Natural killer cell (primary cell): ENCODE measurements at regions not wholly inside any gene's neighbourhood (a gene's known extent, or its start where the extent isn't known, plus 50 kb on each side); places are given as distances from the start of the nearest gene placed in this dataset.
"Not testable (repeated sequence)": the region's sequence is repeated elsewhere in the genome, so short reads cannot be mapped to it uniquely, and the experiment has no call there.

Experiments used
- ATAC-seq, 3 donors: fragments of 150-1000 bp in 2 of 3; fragments of 200-7000 bp in 1 of 3; cut with Tn5 transposase; 1 replicate in 1 of 3; 2 replicates in 2 of 3; pipeline ENCODE4 v1.10.0; 2021; ENCODE audit warnings: mild to moderate bottlenecking in 2 of 3, moderate library complexity in 2 of 3
- DNase-seq, 2 donors: peaks; one replicate each; pipeline versions ENCODE4 v3.0.0 to v3.0.0-alpha.2; 2013 to 2021; ENCODE audit warnings: mixed read lengths in 1 of 2
- H3K27ac ChIP-seq: one replicate; pipeline ENCODE4 v1.5.1; 2013; ENCODE audit warnings: mild to moderate bottlenecking, low read length
- H3K27me3 ChIP-seq: one replicate; pipeline ENCODE4 v1.6.1; 2013; ENCODE audit warnings: low read length; ENCODE audit not compliant: control insufficient read depth, insufficient read depth
- H3K36me3 ChIP-seq: one replicate; pipeline ENCODE4 v1.6.1; 2013; ENCODE audit warnings: low read length; ENCODE audit not compliant: control insufficient read depth, insufficient read depth
- H3K4me1 ChIP-seq: one replicate; pipeline ENCODE4 v1.6.1; 2013; ENCODE audit warnings: low read length; ENCODE audit not compliant: control insufficient read depth, insufficient read depth
- H3K4me3 ChIP-seq: one replicate; pipeline ENCODE4 v1.5.1; 2013; ENCODE audit warnings: low read length
- H3K9me3 ChIP-seq: one replicate; pipeline ENCODE4 v1.6.1; 2013; ENCODE audit warnings: low read length; ENCODE audit not compliant: control insufficient read depth, insufficient read depth
- H3K27ac Mint-ChIP-seq, 2 donors: one replicate each; pipeline ENCODE4 v1.8.0; 2022; ENCODE audit warnings: mild to moderate bottlenecking in 2 of 2, mixed read lengths in 2 of 2, moderate library complexity in 1 of 2
- H3K27me3 Mint-ChIP-seq, 2 donors: one replicate each; pipeline ENCODE4 v1.8.0; 2022; ENCODE audit warnings: low read depth in 2 of 2, mixed read lengths in 2 of 2
- H3K36me3 Mint-ChIP-seq: one replicate; pipeline ENCODE4 v1.8.0; 2022; ENCODE audit warnings: mixed read lengths
- H3K4me1 Mint-ChIP-seq, 2 donors: one replicate each; pipeline ENCODE4 v1.8.0; 2022; ENCODE audit warnings: mixed read lengths in 2 of 2
- H3K4me3 Mint-ChIP-seq: one replicate; pipeline ENCODE4 v1.8.0; 2022; ENCODE audit warnings: mild to moderate bottlenecking, moderate library complexity, mixed read lengths
- H3K9me3 Mint-ChIP-seq, 2 donors: one replicate each; pipeline ENCODE4 v1.8.0; 2022; ENCODE audit warnings: mixed read lengths in 2 of 2
- WGBS: methylation state at CpG from one replicate; pipeline ENCODE4 v1.1.7; 2013; ENCODE audit warnings: missing lambda C conversion rate; ENCODE audit not compliant: insufficient coverage; 5-methylcytosine and 5-hydroxymethylcytosine counted together
- intact Hi-C: fragments of 100-400 bp; cut with micrococcal nuclease; formaldehyde crosslinking; loops from one replicate; pipeline ENCODE4 v1.14.2; 2022
- TF ChIP-seq, protein P1 (sequence below): fragments of 200-600 bp; IDR thresholded peaks from one replicate; pipeline ENCODE4 v1.8.0; 2022; ENCODE audit warnings: antibody characterized with exemption

DNA sequence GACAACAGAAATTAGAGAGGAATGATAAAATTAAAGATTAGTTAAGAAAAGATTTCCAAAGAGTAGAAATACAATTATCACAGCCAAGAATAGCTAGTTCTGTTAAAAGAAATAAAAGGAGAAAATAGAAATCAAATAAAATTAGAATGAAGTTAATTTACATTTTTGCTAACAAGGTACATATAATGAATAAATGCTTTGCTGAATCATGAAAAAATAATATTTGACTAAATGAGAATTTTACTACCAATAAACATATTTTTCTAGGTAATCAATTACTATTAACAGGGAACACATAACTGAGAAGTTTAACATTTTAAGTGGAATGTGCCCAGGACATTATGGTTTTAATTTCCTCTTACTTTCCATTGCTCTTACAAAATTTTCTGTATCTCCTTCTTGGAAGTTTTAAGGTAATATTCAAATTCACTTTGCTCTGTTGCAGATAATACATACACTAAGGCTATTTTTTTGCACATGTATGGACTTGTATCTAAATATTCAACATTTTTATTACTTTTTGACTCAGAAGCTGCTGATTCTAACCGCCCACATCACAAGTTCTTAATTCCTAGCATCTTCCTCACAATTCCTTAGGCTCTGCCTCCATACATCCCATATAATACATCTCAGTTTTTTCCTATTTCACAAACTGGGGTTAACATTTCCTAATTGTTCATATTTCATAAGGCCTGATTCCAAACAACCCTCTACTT lies 870.7 kb upstream of the INTU start:
- no peak overlapping the region for H3K27ac Mint-ChIP-seq

DNA sequence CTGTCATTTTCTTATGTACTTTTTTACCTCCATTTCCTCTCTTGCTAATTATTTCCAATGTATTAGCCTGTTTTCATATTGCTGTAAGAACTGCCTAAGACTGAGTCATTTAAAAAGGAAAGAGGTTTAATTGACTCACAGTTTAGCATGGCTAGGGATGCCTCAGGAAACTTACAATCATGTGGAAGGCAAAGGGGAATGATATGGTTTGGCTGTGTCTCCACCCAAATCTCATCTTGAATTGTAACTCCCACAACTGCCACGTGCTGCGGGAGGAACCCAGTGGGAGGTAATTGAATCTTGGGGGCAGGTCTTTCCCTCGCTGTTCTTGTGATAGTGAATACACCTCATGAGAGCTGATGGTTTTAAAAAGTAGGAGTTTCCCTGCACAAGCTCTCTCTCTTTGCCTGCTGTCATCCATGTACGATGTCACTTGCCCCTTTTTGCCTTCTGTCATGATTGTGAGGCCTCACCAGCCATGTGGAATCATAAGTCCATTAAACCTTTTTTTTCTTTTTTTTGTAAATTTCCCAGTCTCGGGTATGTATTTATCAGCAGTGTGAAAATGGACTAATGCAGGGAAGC lies 870.0 kb upstream of the INTU start:
- WGBS = 95% methylated on average over 2 of the region's 5 CpGs
- peaks cover 12 to 28% of the 10 kb centered on the region in 2 donors for H3K9me3 Mint-ChIP-seq

More for the DNA sequence above, 870.7 kb upstream of the INTU start:
- no peaks in the 10 kb centered on the region for H3K4me1 ChIP-seq
- H3K9me3 Mint-ChIP-seq = peaks cover 12 to 28% of the 10 kb centered on the region in 2 donors
- H3K27me3 ChIP-seq = no peaks in the 10 kb centered on the region
- no peak for DNase-seq
- H3K27me3 Mint-ChIP-seq = no peaks in the 10 kb centered on the region
- H3K27ac ChIP-seq = no peak overlapping the region
- H3K9me3 ChIP-seq = peaks cover 5% of the 10 kb centered on the region
- intact Hi-C loops = no loop called here
- H3K4me3 Mint-ChIP-seq = no peak overlapping the region
- 69% methylated on average over 1 of the region's 1 CpG for WGBS
- no peak for ATAC-seq
- H3K4me3 ChIP-seq = no peak overlapping the region
- H3K4me1 Mint-ChIP-seq = no peaks in the 10 kb centered on the region
- TF ChIP-seq, protein P1, sequence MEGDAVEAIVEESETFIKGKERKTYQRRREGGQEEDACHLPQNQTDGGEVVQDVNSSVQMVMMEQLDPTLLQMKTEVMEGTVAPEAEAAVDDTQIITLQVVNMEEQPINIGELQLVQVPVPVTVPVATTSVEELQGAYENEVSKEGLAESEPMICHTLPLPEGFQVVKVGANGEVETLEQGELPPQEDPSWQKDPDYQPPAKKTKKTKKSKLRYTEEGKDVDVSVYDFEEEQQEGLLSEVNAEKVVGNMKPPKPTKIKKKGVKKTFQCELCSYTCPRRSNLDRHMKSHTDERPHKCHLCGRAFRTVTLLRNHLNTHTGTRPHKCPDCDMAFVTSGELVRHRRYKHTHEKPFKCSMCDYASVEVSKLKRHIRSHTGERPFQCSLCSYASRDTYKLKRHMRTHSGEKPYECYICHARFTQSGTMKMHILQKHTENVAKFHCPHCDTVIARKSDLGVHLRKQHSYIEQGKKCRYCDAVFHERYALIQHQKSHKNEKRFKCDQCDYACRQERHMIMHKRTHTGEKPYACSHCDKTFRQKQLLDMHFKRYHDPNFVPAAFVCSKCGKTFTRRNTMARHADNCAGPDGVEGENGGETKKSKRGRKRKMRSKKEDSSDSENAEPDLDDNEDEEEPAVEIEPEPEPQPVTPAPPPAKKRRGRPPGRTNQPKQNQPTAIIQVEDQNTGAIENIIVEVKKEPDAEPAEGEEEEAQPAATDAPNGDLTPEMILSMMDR = no peak
- no peaks in the 10 kb centered on the region for H3K36me3 Mint-ChIP-seq
- H3K36me3 ChIP-seq = no peaks in the 10 kb centered on the region

DNA sequence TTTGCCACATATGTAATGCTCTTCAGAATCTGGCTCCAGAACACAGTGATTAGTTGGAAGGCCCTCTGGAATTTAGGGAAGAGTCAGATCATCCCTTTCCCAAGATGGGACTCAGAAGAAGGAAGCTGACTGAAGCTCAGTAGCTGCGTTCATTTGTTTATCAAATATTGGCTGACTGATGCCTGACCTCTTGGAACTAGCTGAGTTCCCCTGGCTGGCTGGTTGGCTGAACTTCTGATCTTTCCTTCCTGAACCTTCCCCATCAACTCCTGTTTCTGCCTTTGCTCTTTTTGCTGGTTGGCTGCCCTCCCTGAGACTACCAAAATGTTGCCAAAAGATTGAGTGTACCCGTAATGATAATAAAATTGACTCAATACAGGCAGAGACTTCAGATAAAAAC lies 866.5 kb upstream of the INTU start:
- H3K9me3 ChIP-seq = peaks cover 4% of the 10 kb centered on the region
- 94% methylated on average over 1 of the region's 2 CpGs for WGBS
- Mint-ChIP-seq H3K4me3 (no peak overlapping the region), H3K4me1 (no peaks in the 10 kb centered on the region), H3K36me3 (no peaks in the 10 kb centered on the region), H3K9me3 (peaks cover 6 to 23% of the 10 kb centered on the region in 2 donors), H3K27ac (no peak overlapping the region), H3K27me3 (no peaks in the 10 kb centered on the region)
- H3K4me1 ChIP-seq = no peaks in the 10 kb centered on the region
- H3K27ac ChIP-seq = no peak overlapping the region
- DNase-seq (no peak), ATAC-seq (no peak)
- H3K4me3 ChIP-seq = no peak overlapping the region
- TF ChIP-seq, protein P1 = no peak
- intact Hi-C loops = no loop called here
- no peaks in the 10 kb centered on the region for H3K27me3 ChIP-seq
- H3K36me3 ChIP-seq = no peaks in the 10 kb centered on the region

More for the DNA sequence above, 870.0 kb upstream of the INTU start:
- H3K36me3 Mint-ChIP-seq = no peaks in the 10 kb centered on the region
- Histone ChIP-seq H3K4me3 (no peak overlapping the region), H3K4me1 (no peaks in the 10 kb centered on the region), H3K36me3 (no peaks in the 10 kb centered on the region), H3K27ac (no peak overlapping the region), H3K27me3 (no peaks in the 10 kb centered on the region), H3K9me3 (peaks cover 5% of the 10 kb centered on the region)
- TF ChIP-seq, protein P1 = no peak
- H3K4me3 Mint-ChIP-seq = no peak overlapping the region
- intact Hi-C loops = no loop called here
- H3K27me3 Mint-ChIP-seq = no peaks in the 10 kb centered on the region
- no peak for ATAC-seq
- no peaks in the 10 kb centered on the region for H3K4me1 Mint-ChIP-seq
- no peak for DNase-seq
- no peak overlapping the region for H3K27ac Mint-ChIP-seq

DNA sequence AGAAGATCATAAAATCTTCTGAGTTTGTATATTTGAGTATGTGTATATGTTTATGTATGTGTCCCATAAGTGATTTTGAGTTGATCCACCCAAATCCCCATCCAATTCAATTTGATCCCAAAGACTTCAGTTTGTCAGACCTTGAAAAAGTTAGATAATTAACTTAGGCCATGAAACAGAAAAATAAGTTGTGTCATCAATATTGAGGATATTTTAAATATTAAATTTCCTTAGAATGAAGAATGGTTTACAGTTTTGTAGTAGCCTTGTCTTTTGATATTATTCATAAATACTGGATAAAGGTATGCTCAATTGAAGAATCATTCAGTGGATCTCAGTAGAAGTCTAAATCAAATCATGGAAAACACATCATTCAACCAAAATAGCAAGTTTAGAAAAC lies 864.4 kb upstream of the INTU start:
- H3K4me3 ChIP-seq = no peak overlapping the region
- Mint-ChIP-seq H3K27me3 (no peaks in the 10 kb centered on the region), H3K4me3 (no peak overlapping the region), H3K27ac (no peak overlapping the region), H3K9me3 (peaks cover 5 to 13% of the 10 kb centered on the region in 2 donors), H3K4me1 (no peaks in the 10 kb centered on the region), H3K36me3 (no peaks in the 10 kb centered on the region)
- no peak for ATAC-seq
- H3K27ac ChIP-seq = no peak overlapping the region
- no peak for DNase-seq
- intact Hi-C loops = no loop called here
- H3K4me1 ChIP-seq = no peaks in the 10 kb centered on the region
- TF ChIP-seq, protein P1 = no peak
- peaks cover 4% of the 10 kb centered on the region for H3K9me3 ChIP-seq
- H3K27me3 ChIP-seq = no peaks in the 10 kb centered on the region
- H3K36me3 ChIP-seq = no peaks in the 10 kb centered on the region

DNA sequence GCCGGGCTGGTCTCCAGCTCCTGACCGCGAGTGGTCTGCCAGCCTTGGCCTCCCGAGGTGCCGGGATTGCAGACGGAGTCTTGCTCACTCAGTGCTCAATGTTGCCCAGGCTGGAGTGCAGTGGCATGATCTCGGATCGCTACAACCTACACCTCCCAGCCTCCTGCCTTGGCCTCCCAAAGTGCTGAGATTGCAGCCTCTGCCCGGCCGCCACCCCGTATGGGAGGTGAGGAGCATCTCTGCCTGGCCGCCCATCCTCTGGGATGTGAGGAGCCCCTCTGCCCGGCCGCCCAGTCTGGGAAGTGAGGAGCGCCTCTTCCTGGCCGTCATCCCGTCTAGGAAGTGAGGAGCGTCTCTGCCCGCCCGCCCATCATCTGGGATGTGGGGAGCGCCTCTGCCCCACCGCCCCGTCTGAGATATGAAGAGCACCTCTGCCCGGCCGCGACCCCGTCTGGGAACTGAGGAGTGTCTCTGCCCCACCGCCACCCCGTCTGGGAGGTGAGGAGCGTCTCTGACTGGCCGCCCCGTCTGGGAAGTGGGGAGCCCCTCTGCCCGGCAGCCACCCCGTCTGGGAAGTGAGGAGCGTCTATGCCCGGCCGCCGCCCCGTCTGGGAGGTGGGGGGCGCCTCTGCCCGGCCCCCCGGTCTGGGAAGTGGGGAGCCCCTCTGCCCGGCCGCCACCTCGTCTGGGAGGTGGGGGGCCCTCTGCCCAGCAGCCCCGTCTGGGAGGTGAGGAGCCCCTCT lies 861.8 kb upstream of the INTU start:
- H3K4me3 ChIP-seq, H3K4me1 Mint-ChIP-seq, DNase-seq, H3K27me3 Mint-ChIP-seq, H3K9me3 Mint-ChIP-seq, H3K4me1 ChIP-seq, H3K9me3 ChIP-seq, H3K27me3 ChIP-seq, H3K36me3 ChIP-seq, H3K4me3 Mint-ChIP-seq, intact Hi-C loops, H3K27ac Mint-ChIP-seq, H3K27ac ChIP-seq, H3K36me3 Mint-ChIP-seq, ATAC-seq: not testable (repeated sequence)
- WGBS = 96% methylated on average over 46 of the region's 46 CpGs
